Thoracic aorta (tissue), 2 donors: ENCODE measurements at regions not wholly inside any gene's neighbourhood (a gene's known extent, or its start where the extent isn't known, plus 50 kb on each side); places are given as distances from the start of the nearest gene placed in this dataset.

Experiments used
- ATAC-seq: fragments of 150-250 bp; one replicate; pipeline ENCODE4 v1.8.0; 2017; ENCODE audit warnings: low read depth; ENCODE audit not compliant: insufficient number of reproducible peaks, low FRiP score
- DNase-seq: peaks from one replicate; pipeline ENCODE4 v3.0.0-alpha.2; 2020; ENCODE audit warnings: low spot score
- H3K27ac ChIP-seq, 2 donors: fragments of 200-600 bp; sonication (generic); 1 replicate in 1 of 2; 2 replicates in 1 of 2; pipeline ENCODE4 v1.5.1; 2016; ENCODE audit warnings: mild to moderate bottlenecking in 2 of 2, moderate library complexity in 2 of 2
- H3K27me3 ChIP-seq: fragments of 200-600 bp; sonication (generic); replicated peaks from 2 replicates; pipeline ENCODE4 v1.6.0; 2016; ENCODE audit warnings: mild to moderate bottlenecking; ENCODE audit not compliant: insufficient read depth
- H3K36me3 ChIP-seq: fragments of 200-600 bp; sonication (generic); one replicate; pipeline ENCODE4 v1.5.1; 2016
- H3K4me1 ChIP-seq, 2 donors: fragments of 200-600 bp; sonication (generic); 1 replicate in 1 of 2; 2 replicates in 1 of 2; pipeline versions ENCODE4 v1.5.1 to v1.6.0; 2016; ENCODE audit warnings: low read depth in 2 of 2, mild to moderate bottlenecking in 1 of 2; ENCODE audit not compliant: control insufficient read depth in 1 of 2
- H3K4me3 ChIP-seq: fragments of 200-600 bp; sonication (generic); 2 replicates; pipeline ENCODE4 v1.5.1; 2016; ENCODE audit warnings: mild to moderate bottlenecking
- H3K9me3 ChIP-seq: fragments of 200-600 bp; sonication (generic); 2 replicates; pipeline ENCODE4 v1.5.1; 2016
- CTCF ChIP-seq: fragments of 200-600 bp; sonication (generic); IDR thresholded peaks from one replicate; pipeline ENCODE4 v1.5.1; 2019; ENCODE audit warnings: antibody characterized with exemption

- peak overlapping the region; percentile 10 to 63 for H3K27ac ChIP-seq
- H3K4me1 ChIP-seq: peaks cover 26 to 45% of the 10 kb centered on the region in 2 donors
- ATAC-seq (peak; percentile 32), DNase-seq (peak; percentile 4)
- no peaks in the 10 kb centered on the region for H3K9me3 ChIP-seq
- no peaks in the 10 kb centered on the region for H3K36me3 ChIP-seq
- H3K4me3 ChIP-seq: no peak overlapping the region
- H3K27me3 ChIP-seq: no peaks in the 10 kb centered on the region
- TF ChIP-seq CTCF: no peak
These were observed 79.7 kb upstream of the RAP1B start for GRCh38 chr12:68530965-68531364.

GRCh38 chr12:68532204-68532886, 78.4 kb upstream of the RAP1B start:
- no peaks in the 10 kb centered on the region for H3K27me3 ChIP-seq
- TF ChIP-seq CTCF: no peak
- H3K9me3 ChIP-seq: no peaks in the 10 kb centered on the region
- H3K27ac ChIP-seq: peak overlapping the region; percentile 63 to 70
- H3K4me1 ChIP-seq: peaks cover 26 to 45% of the 10 kb centered on the region in 2 donors
- DNase-seq: no peak
- no peaks in the 10 kb centered on the region for H3K36me3 ChIP-seq
- ATAC-seq: peak; percentile 52
- no peak overlapping the region for H3K4me3 ChIP-seq

- ATAC-seq: no peak
- Histone ChIP-seq H3K27me3 (no peaks in the 10 kb centered on the region), H3K9me3 (no peaks in the 10 kb centered on the region), H3K27ac (peak overlapping the region; percentile 56 to 70), H3K4me1 (peaks cover 26 to 45% of the 10 kb centered on the region in 2 donors), H3K36me3 (no peaks in the 10 kb centered on the region), H3K4me3 (no peak overlapping the region)
- no peak for DNase-seq
- no peak for TF ChIP-seq CTCF
These were observed 77.8 kb upstream of the RAP1B start for GRCh38 chr12:68532887-68533248.

- no peak overlapping the region for H3K4me3 ChIP-seq
- no peak for ATAC-seq
- TF ChIP-seq CTCF: no peak
These were observed 76.6 kb upstream of the RAP1B start for GRCh38 chr12:68534108-68534507.

GRCh38 chr12:68536885-68537485, 73.7 kb upstream of the RAP1B start:
- no peak overlapping the region for H3K4me3 ChIP-seq
- H3K4me1 ChIP-seq: peaks cover 10 to 27% of the 10 kb centered on the region in 2 donors
- ATAC-seq: no peak
- DNase-seq: no peak
- TF ChIP-seq CTCF: no peak
- H3K36me3 ChIP-seq: no peaks in the 10 kb centered on the region
- H3K27ac ChIP-seq: no peak overlapping the region
- no peaks in the 10 kb centered on the region for H3K9me3 ChIP-seq
- no peaks in the 10 kb centered on the region for H3K27me3 ChIP-seq

More at GRCh38 chr12:68534108-68534507, 76.6 kb upstream of the RAP1B start:
- Histone ChIP-seq H3K27me3 (no peaks in the 10 kb centered on the region), H3K27ac (no peak overlapping the region), H3K4me1 (peaks cover 31 to 49% of the 10 kb centered on the region in 2 donors), H3K36me3 (no peaks in the 10 kb centered on the region), H3K9me3 (no peaks in the 10 kb centered on the region)
- no peak for DNase-seq
